ENCODE measurements at regions not wholly inside any gene's neighbourhood (a gene's known extent, or its start where the extent isn't known, plus 50 kb on each side); places are given as distances from the start of the nearest gene placed in this dataset.
"Not testable (repeated sequence)": the region's sequence is repeated elsewhere in the genome, so short reads cannot be mapped to it uniquely, and the experiment has no call there.

- H3K27ac ChIP-seq = no peak overlapping the region
- H3K36me3 ChIP-seq = no peaks in the 10 kb centered on the region
- H3K27me3 ChIP-seq = no peaks in the 10 kb centered on the region
- TF ChIP-seq CTCF (IDR thresholded peaks at IDR 0.05) = no peak
- no peak for DNase-seq
- no peak for ATAC-seq
- H3K4me1 ChIP-seq = peaks cover 4% of the 10 kb centered on the region
- no peak overlapping the region for H3K4me3 ChIP-seq
- no peaks in the 10 kb centered on the region for H3K9me3 ChIP-seq
- intact Hi-C loops (cut with DNase I) = no loop called here
Observed at GRCh38 chr13:50761406-50761805, 82.1 kb downstream of the DLEU7 start.

- H3K4me3 ChIP-seq = no peak overlapping the region
- no peak overlapping the region for H3K27ac ChIP-seq
- peaks cover 4% of the 10 kb centered on the region for H3K4me1 ChIP-seq
- intact Hi-C loops (cut with DNase I) = no loop called here
- no peaks in the 10 kb centered on the region for H3K9me3 ChIP-seq
- H3K27me3 ChIP-seq = no peaks in the 10 kb centered on the region
- H3K36me3 ChIP-seq = no peaks in the 10 kb centered on the region
- no peak for TF ChIP-seq CTCF (IDR thresholded peaks at IDR 0.05)
- ATAC-seq (no peak), DNase-seq (no peak)
Observed at GRCh38 chr13:50762969-50763567, 80.4 kb downstream of the DLEU7 start.

- TF ChIP-seq CTCF (IDR thresholded peaks at IDR 0.05) = no peak
- H3K4me3 ChIP-seq = no peak overlapping the region
- H3K4me1 ChIP-seq = peaks cover 4% of the 10 kb centered on the region
- H3K9me3 ChIP-seq = no peaks in the 10 kb centered on the region
- H3K36me3 ChIP-seq = no peaks in the 10 kb centered on the region
- DNase-seq = no peak
- no peaks in the 10 kb centered on the region for H3K27me3 ChIP-seq
- no peak for ATAC-seq
- H3K27ac ChIP-seq = no peak overlapping the region
- intact Hi-C loops (cut with DNase I) = no loop called here
Observed at GRCh38 chr13:50766013-50766412, 77.5 kb downstream of the DLEU7 start.

- DNase-seq = no peak
- H3K9me3 ChIP-seq = no peaks in the 10 kb centered on the region
- H3K27me3 ChIP-seq = no peaks in the 10 kb centered on the region
- no peaks in the 10 kb centered on the region for H3K36me3 ChIP-seq
- peaks cover 4% of the 10 kb centered on the region for H3K4me1 ChIP-seq
- H3K4me3 ChIP-seq = no peak overlapping the region
- no peak for ATAC-seq
- H3K27ac ChIP-seq = no peak overlapping the region
- intact Hi-C loops (cut with DNase I) = no loop called here
- TF ChIP-seq CTCF (IDR thresholded peaks at IDR 0.05) = no peak
Observed at GRCh38 chr13:50766695-50767094, 76.8 kb downstream of the DLEU7 start.

GRCh38 chr13:50772881-50773280 lies 70.6 kb downstream of the DLEU7 start:
- H3K27ac ChIP-seq; intact Hi-C loops (cut with DNase I); H3K27me3 ChIP-seq; ATAC-seq; H3K36me3 ChIP-seq; H3K4me1 ChIP-seq; H3K9me3 ChIP-seq; H3K4me3 ChIP-seq; DNase-seq: not testable (repeated sequence)
